WTC11 (cell line): ENCODE measurements at regions not wholly inside any gene's neighbourhood (a gene's known extent, or its start where the extent isn't known, plus 50 kb on each side); places are given as distances from the start of the nearest gene placed in this dataset.

Experiments used
- FOXP1 ChIP-seq: sonication (generic); formaldehyde crosslinking; IDR thresholded peaks from 2 replicates; pipeline ENCODE4 v1.8.0; 2022; ENCODE audit warnings: missing genetic modification reagents, mild to moderate bottlenecking, moderate library complexity, borderline replicate concordance
- RELA ChIP-seq: sonication (generic); formaldehyde crosslinking; IDR thresholded peaks from 2 replicates; pipeline ENCODE4 v1.8.1; 2022; ENCODE audit warnings: missing genetic modification reagents, mild to moderate bottlenecking, borderline replicate concordance
- ZNF232 ChIP-seq: sonication (generic); formaldehyde crosslinking; IDR thresholded peaks from 2 replicates; pipeline ENCODE4 v1.8.0; 2022; ENCODE audit warnings: mild to moderate bottlenecking, missing genetic modification reagents
- ZNF416 ChIP-seq: fragments of 250-450 bp; sonication (Bioruptor Pico); IDR thresholded peaks from 2 replicates; pipeline ENCODE4 v1.9.0; 2021; ENCODE audit warnings: mild to moderate bottlenecking, inconsistent platforms
- TF ChIP-seq, protein P1 (sequence below): sonication (generic); formaldehyde crosslinking; IDR thresholded peaks from 2 replicates; pipeline ENCODE4 v1.8.0; 2023; ENCODE audit warnings: missing genetic modification reagents
- TF ChIP-seq, protein P2 (sequence below): fragments of 200-600 bp; IDR thresholded peaks from 2 replicates; pipeline ENCODE4 v1.8.0; 2022; ENCODE audit warnings: antibody characterized with exemption
- TF ChIP-seq, protein P3 (sequence below): sonication (generic); formaldehyde crosslinking; IDR thresholded peaks from 2 replicates; pipeline ENCODE4 v1.8.1; 2023; ENCODE audit warnings: mild to moderate bottlenecking, missing genetic modification reagents

DNA sequence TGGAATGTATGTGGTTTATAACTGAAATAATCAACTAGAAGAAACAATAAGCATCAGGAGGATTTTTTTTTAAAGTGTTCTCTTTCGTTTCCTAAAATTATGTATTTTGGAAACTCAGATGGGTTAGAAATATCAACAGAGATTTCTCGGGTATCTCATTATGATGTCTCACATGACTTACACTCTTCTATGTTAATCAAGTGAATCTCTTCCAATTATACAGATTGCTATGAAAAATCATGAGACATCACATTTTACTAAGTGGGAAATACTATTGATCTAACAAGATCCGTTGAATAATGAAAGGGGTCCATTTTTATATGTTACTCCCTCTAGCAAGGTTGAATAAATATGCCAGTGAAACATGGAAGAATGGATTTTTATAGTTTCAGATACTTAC lies 54.7 kb upstream of the NRIP1 start:
- TF ChIP-seq RELA (CRISPR knock-in tag), result no peak
- TF ChIP-seq, protein P1, sequence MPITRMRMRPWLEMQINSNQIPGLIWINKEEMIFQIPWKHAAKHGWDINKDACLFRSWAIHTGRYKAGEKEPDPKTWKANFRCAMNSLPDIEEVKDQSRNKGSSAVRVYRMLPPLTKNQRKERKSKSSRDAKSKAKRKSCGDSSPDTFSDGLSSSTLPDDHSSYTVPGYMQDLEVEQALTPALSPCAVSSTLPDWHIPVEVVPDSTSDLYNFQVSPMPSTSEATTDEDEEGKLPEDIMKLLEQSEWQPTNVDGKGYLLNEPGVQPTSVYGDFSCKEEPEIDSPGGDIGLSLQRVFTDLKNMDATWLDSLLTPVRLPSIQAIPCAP (CRISPR knock-in tag), result no peak
- TF ChIP-seq FOXP1, result no peak
- TF ChIP-seq, protein P2, sequence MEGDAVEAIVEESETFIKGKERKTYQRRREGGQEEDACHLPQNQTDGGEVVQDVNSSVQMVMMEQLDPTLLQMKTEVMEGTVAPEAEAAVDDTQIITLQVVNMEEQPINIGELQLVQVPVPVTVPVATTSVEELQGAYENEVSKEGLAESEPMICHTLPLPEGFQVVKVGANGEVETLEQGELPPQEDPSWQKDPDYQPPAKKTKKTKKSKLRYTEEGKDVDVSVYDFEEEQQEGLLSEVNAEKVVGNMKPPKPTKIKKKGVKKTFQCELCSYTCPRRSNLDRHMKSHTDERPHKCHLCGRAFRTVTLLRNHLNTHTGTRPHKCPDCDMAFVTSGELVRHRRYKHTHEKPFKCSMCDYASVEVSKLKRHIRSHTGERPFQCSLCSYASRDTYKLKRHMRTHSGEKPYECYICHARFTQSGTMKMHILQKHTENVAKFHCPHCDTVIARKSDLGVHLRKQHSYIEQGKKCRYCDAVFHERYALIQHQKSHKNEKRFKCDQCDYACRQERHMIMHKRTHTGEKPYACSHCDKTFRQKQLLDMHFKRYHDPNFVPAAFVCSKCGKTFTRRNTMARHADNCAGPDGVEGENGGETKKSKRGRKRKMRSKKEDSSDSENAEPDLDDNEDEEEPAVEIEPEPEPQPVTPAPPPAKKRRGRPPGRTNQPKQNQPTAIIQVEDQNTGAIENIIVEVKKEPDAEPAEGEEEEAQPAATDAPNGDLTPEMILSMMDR, result no peak
- no peak for TF ChIP-seq ZNF232 (CRISPR knock-in tag)
- no peak for TF ChIP-seq ZNF416
- TF ChIP-seq, protein P3, sequence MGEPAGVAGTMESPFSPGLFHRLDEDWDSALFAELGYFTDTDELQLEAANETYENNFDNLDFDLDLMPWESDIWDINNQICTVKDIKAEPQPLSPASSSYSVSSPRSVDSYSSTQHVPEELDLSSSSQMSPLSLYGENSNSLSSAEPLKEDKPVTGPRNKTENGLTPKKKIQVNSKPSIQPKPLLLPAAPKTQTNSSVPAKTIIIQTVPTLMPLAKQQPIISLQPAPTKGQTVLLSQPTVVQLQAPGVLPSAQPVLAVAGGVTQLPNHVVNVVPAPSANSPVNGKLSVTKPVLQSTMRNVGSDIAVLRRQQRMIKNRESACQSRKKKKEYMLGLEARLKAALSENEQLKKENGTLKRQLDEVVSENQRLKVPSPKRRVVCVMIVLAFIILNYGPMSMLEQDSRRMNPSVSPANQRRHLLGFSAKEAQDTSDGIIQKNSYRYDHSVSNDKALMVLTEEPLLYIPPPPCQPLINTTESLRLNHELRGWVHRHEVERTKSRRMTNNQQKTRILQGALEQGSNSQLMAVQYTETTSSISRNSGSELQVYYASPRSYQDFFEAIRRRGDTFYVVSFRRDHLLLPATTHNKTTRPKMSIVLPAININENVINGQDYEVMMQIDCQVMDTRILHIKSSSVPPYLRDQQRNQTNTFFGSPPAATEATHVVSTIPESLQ, result no peak
